ENCODE measurements at regions not wholly inside any gene's neighbourhood (a gene's known extent, or its start where the extent isn't known, plus 50 kb on each side); places are given as distances from the start of the nearest gene placed in this dataset.

- H3K4me3 ChIP-seq (ENCODE audit: low read depth, low read length), result no peak overlapping the region
- no peak for DNase-seq (ENCODE audit: low read depth)
These were observed 89.9 kb downstream of the TSEN15 start for GRCh38 chr1:184141361-184141880.

- DNase-seq (ENCODE audit: low read depth), result no peak
- H3K4me3 ChIP-seq (ENCODE audit: low read depth, low read length), result no peak overlapping the region
These were observed 91.9 kb downstream of the TSEN15 start for GRCh38 chr1:184143449-184143848.

DNA sequence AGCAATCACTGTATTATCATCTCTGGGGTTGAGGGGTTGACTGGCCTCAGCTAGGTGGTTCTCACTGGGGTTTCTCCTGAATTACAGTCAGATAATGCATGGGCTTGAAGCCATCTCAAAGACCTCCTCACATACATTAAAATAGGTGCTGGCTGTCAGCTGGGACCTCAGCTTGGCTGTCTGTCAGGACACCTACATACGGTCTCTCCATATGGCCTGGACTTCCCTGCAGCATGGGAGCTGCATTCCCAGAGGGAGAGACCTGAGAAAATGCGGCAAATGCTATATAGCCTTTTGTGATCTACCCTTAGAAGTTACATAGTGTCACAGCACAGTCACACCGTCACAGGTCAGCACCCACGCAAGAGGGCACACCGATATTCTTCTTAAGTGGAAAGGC lies 93.6 kb downstream of the TSEN15 start:
- H3K4me3 ChIP-seq (ENCODE audit: low read depth, low read length), result no peak overlapping the region
- no peak for DNase-seq (ENCODE audit: low read depth)

DNA sequence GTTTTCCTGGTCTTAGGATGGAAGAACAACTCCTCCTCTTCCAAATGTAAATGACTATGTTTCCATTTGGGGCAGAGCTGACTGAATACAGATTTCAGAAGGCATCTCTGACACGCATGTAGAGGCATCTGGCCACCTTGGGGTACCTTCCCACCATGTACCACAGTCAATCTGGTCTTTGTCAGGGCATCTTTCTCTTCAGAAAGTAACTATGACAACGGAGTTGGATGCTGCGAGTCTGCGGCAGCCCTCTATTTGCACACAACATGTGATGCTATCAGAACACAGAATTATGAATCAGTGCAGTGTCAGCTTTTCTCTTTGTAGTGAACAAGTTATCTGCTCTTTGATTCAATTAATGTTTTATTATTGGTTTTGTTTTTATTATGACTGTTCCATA lies 94.7 kb downstream of the TSEN15 start:
- DNase-seq (ENCODE audit: low read depth), result no peak
- no peak overlapping the region for H3K4me3 ChIP-seq (ENCODE audit: low read depth, low read length)

- no peak for DNase-seq (ENCODE audit: low read depth)
- no peak overlapping the region for H3K4me3 ChIP-seq (ENCODE audit: low read depth, low read length)
These were observed 99.4 kb downstream of the TSEN15 start for GRCh38 chr1:184150776-184151531.

DNA sequence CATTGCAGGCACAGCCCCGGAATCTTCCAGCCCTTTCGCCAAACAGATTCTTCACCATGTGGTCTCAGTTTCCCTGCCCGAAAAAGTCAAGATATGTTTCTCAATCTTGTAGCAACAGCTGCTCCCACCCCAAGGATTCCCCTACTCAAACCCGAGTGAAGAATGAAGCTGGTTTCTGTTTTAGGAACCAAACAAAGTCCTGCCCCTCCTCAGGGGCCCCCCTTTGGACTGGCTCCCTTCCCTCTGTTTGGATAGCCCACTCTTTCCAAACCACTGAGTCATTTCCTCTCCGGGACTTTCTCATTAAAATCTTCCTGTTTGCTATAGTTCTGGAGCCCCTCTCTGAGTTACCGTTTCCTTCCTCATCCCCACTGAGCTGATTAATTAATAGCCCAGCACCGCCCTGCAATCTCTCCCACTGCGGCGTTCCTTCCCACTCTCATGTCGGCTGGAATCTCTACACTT lies 100.9 kb downstream of the TSEN15 start:
- H3K4me3 ChIP-seq (ENCODE audit: low read depth, low read length), result peak overlapping the region; percentile 35
- DNase-seq (ENCODE audit: low read depth), result peak; percentile 52

DNA sequence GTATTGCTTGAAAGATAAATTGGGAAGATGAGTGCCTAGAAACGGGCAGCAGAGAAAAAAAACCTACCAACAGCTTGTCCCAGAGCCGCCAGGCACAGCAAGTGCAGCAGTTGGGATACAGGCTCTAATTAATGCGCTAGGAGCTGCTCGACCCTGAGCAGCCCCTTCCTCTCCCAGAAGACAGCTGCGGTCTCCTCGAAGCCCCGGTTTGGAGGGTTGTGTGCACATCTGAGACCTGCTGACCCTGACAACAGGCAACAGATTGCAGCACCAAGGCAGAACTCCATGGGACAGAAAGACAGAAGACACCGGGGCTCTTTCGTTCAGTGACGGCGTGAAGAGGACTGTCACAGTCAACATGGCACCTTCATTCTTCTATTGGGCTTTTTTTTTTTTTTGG lies 101.4 kb downstream of the TSEN15 start:
- no peak for DNase-seq (ENCODE audit: low read depth)
- peak overlapping the region; percentile 35 for H3K4me3 ChIP-seq (ENCODE audit: low read depth, low read length)

- H3K4me3 ChIP-seq (ENCODE audit: low read depth, low read length), result no peak overlapping the region
- DNase-seq (ENCODE audit: low read depth), result no peak
These were observed 102.2 kb downstream of the TSEN15 start for GRCh38 chr1:184153731-184154130.

GRCh38 chr1:184156521-184157393 lies 105.2 kb downstream of the TSEN15 start:
- no peak for DNase-seq (ENCODE audit: low read depth)

DNA sequence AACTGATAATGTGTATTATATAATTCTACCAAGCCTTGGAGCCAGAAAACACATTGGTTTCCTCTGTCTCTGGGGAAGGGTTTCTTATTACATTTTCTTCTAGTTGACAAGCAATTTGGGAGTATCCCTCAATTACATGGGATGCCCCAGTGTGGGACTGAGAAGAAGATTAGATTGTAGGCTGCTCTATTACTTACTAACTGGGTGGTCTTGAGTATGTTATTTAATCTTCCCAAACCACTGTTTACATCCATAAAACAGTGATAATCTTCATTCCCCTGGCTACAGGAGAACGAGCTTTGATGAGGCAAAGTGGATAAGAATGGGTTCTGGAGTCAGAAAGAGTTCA lies 105.8 kb downstream of the TSEN15 start:
- no peak for DNase-seq (ENCODE audit: low read depth)
- H3K4me3 ChIP-seq (ENCODE audit: low read depth, low read length), result no peak overlapping the region

More at GRCh38 chr1:184156521-184157393, 105.2 kb downstream of the TSEN15 start:
- no peak overlapping the region for H3K4me3 ChIP-seq (ENCODE audit: low read depth, low read length)

GRCh38 chr1:184158896-184159681 lies 107.6 kb downstream of the TSEN15 start:
- no peak overlapping the region for H3K4me3 ChIP-seq (ENCODE audit: low read depth, low read length)
- no peak for DNase-seq (ENCODE audit: low read depth)

GRCh38 chr1:184160236-184160635 lies 108.7 kb downstream of the TSEN15 start:
- DNase-seq (ENCODE audit: low read depth), result no peak
- no peak overlapping the region for H3K4me3 ChIP-seq (ENCODE audit: low read depth, low read length)

GRCh38 chr1:184161071-184161698 lies 109.7 kb downstream of the TSEN15 start:
- H3K4me3 ChIP-seq (ENCODE audit: low read depth, low read length), result no peak overlapping the region
- DNase-seq (ENCODE audit: low read depth), result no peak

DNA sequence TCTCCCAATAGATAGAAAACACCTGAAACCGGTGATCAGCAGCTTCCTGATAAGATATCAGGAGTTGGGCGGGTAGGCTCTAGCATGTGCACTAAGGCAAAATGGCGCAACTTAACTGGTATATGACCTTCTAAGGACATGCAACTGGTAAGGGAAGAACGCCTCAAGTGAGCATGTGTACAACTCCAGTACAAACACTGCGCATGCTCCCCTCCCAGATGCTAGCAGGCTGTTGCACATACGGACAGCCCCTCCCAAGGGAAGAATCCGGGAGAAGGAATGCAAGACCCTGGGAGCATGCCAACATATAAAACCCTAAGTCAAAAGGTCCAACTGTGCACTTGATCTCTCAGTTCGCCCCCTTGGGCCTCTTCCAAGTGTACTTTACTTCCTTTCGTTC lies 110.8 kb downstream of the TSEN15 start:
- H3K4me3 ChIP-seq (ENCODE audit: low read depth, low read length), result no peak overlapping the region
- DNase-seq (ENCODE audit: low read depth), result no peak

DNA sequence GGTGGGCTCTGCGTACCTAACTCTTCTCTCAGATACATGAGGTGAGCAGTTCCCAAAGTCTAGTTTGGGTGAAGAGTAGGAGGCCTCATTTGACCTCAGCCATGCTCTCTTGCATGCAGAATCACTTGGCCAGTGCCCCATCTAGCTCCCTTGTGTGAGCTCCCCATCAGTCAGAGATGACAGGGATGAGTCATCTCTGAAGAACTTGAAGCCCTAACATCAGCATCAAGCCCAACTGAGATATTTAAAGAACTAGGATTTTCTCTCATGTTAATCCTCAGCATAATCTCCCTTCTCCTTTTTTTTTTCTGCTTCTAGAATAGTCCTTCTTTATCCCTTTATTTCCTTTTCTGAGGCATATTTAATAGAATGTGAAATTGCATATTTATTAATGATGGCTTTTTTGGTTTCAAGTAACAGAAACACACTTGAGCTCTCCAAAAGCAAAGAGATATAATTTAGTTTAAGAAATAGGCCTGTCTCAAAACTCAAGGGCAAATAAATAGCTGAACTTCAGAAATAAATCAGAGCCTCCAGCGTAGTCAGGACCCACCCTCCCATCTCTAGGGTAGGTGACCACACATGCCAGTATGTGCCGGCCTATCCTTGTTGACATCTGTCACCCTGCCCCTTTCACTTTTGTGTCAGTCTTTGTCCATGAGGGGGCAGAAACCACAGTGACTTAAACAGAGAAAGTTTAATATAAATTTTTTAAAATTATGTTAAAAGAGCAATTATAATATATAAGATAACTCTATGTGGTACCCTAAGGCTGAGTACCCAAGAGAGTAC lies 112.3 kb downstream of the TSEN15 start:
- H3K4me3 ChIP-seq (ENCODE audit: low read depth, low read length), result no peak overlapping the region
- peak; percentile 61 for DNase-seq (ENCODE audit: low read depth)

DNA sequence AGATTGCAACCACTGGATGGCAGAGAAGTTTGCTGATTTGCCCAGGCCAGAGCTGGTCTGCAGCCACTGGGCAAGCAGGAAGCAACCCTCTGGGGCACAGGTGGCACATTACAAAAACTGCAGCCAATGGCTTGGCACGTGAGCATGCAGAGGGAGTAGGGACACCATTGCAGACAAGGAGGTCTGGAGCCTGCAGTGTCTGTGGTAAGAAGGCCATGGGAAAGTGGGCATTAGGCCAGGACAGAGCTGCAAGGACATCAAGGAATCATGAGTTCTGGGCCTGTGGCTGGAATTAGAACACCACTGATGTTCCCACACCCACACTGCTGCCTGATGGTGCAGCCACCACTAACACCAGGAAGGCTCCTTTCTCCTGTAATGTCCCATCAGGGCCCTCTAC lies 113.0 kb downstream of the TSEN15 start:
- H3K4me3 ChIP-seq (ENCODE audit: low read depth, low read length), result no peak overlapping the region
- no peak for DNase-seq (ENCODE audit: low read depth)

DNA sequence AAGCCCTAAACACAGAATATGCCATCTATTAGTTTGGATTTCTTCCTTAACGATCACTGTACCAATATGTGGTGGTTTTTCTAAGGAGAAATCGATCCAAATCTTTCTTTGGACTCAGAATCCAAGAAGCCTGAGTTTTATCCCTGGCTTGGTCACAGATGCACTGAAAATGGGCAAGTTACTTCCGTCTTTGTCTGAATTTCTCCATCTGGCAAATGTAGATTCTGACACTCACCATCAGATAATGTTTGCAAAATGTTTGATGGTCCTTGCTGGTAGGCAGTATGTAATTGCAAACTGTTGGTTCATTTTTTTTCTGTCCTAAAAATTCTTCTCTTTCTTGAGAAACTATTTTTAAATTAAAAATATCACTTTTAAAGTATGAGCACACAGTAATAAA lies 115.0 kb downstream of the TSEN15 start:
- DNase-seq (ENCODE audit: low read depth), result no peak
- H3K4me3 ChIP-seq (ENCODE audit: low read depth, low read length), result no peak overlapping the region

- DNase-seq (ENCODE audit: low read depth), result no peak
- no peak overlapping the region for H3K4me3 ChIP-seq (ENCODE audit: low read depth, low read length)
These were observed 115.8 kb downstream of the TSEN15 start for GRCh38 chr1:184167352-184167751.

GRCh38 chr1:184170719-184171118 lies 119.2 kb downstream of the TSEN15 start:
- no peak overlapping the region for H3K4me3 ChIP-seq (ENCODE audit: low read depth, low read length)
- no peak for DNase-seq (ENCODE audit: low read depth)

All from skeletal muscle cell (primary cell).